ENCODE measurements at regions not wholly inside any gene's neighbourhood (a gene's known extent, or its start where the extent isn't known, plus 50 kb on each side); places are given as distances from the start of the nearest gene placed in this dataset.

GRCh38 chr6:163659803-163660202 lies 245.3 kb downstream of the QKI start:
- no peak for TF ChIP-seq CTCF (IDR thresholded peaks at IDR 0.05)
- TF ChIP-seq POLR2A (IDR thresholded peaks at IDR 0.05; ENCODE audit: low read depth): no peak

All from esophagus muscularis mucosa (tissue), 3 donors.